Activated naive CD4-positive, alpha-beta T cell treated with anti-CD3 and anti-CD28 coated beads, Interleukin-2, amount 10 ng/mL, durations not matched to agents 7 days and 5 days (primary cell): ENCODE measurements at regions not wholly inside any gene's neighbourhood (a gene's known extent, or its start where the extent isn't known, plus 50 kb on each side); places are given as distances from the start of the nearest gene placed in this dataset.

Source experiments
- CTCF ChIA-PET: fragments of 350-600 bp; sonication (Branson Sonifier 250); formaldehyde crosslinking; loops from one replicate; lab custom pipeline; 2021; ENCODE audit warnings: antibody characterized with exemption; lab: Charles Lee
- DNase-seq: peaks from one replicate; pipeline ENCODE4 v3.0.0-alpha.2; 2020
- H3K27ac Mint-ChIP-seq: one replicate; pipeline ENCODE4 v1.8.0; 2021; ENCODE audit warnings: mild to moderate bottlenecking, moderate library complexity, mixed read lengths
- H3K27me3 Mint-ChIP-seq: one replicate; pipeline ENCODE4 v1.8.0; 2021; ENCODE audit warnings: mild to moderate bottlenecking, mixed read lengths
- H3K36me3 Mint-ChIP-seq: one replicate; pipeline ENCODE4 v1.8.0; 2021; ENCODE audit warnings: mixed read lengths
- H3K4me1 Mint-ChIP-seq: one replicate; pipeline ENCODE4 v1.8.0; 2021; ENCODE audit warnings: mixed read lengths
- H3K4me3 Mint-ChIP-seq: one replicate; pipeline ENCODE4 v1.8.0; 2021; ENCODE audit warnings: mild to moderate bottlenecking, moderate library complexity, mixed read lengths
- H3K9me3 Mint-ChIP-seq: one replicate; pipeline ENCODE4 v1.8.0; 2021; ENCODE audit warnings: mixed read lengths

GRCh38 chr19:34837262-34837661 is 64.2 kb upstream of the ZNF599 start:
- H3K27me3 Mint-ChIP-seq = peaks cover 24% of the 10 kb centered on the region
- no peak for DNase-seq
- H3K27ac Mint-ChIP-seq = no peak overlapping the region
- H3K4me1 Mint-ChIP-seq = peaks cover 6% of the 10 kb centered on the region
- H3K9me3 Mint-ChIP-seq = peaks cover 3% of the 10 kb centered on the region
- H3K36me3 Mint-ChIP-seq = no peaks in the 10 kb centered on the region
- CTCF ChIA-PET = no interaction called here
- no peak overlapping the region for H3K4me3 Mint-ChIP-seq

- H3K27ac Mint-ChIP-seq = no peak overlapping the region
- H3K9me3 Mint-ChIP-seq = peaks cover 3% of the 10 kb centered on the region
- CTCF ChIA-PET = no interaction called here
- H3K4me1 Mint-ChIP-seq = peaks cover 6% of the 10 kb centered on the region
- DNase-seq = no peak
- no peak overlapping the region for H3K4me3 Mint-ChIP-seq
- peaks cover 24% of the 10 kb centered on the region for H3K27me3 Mint-ChIP-seq
- H3K36me3 Mint-ChIP-seq = no peaks in the 10 kb centered on the region
Measured at GRCh38 chr19:34835631-34836351, 62.8 kb upstream of the ZNF599 start.

- DNase-seq = no peak
- Mint-ChIP-seq H3K36me3 (no peaks in the 10 kb centered on the region), H3K27ac (no peak overlapping the region), H3K4me1 (peaks cover 6% of the 10 kb centered on the region), H3K27me3 (peaks cover 24% of the 10 kb centered on the region), H3K9me3 (peaks cover 3% of the 10 kb centered on the region), H3K4me3 (no peak overlapping the region)
- CTCF ChIA-PET = no interaction called here
Measured at GRCh38 chr19:34834472-34835061, 61.6 kb upstream of the ZNF599 start.

- Mint-ChIP-seq H3K36me3 (no peaks in the 10 kb centered on the region), H3K27me3 (peaks cover 5% of the 10 kb centered on the region), H3K4me1 (no peaks in the 10 kb centered on the region), H3K4me3 (no peak overlapping the region), H3K9me3 (peaks cover 3% of the 10 kb centered on the region), H3K27ac (no peak overlapping the region)
- CTCF ChIA-PET = no interaction called here
- DNase-seq = no peak
Measured at GRCh38 chr19:34832581-34833112, 59.6 kb upstream of the ZNF599 start.

GRCh38 chr19:34831714-34832113 is 58.7 kb upstream of the ZNF599 start:
- no peak overlapping the region for H3K4me3 Mint-ChIP-seq
- no peak overlapping the region for H3K27ac Mint-ChIP-seq
- H3K27me3 Mint-ChIP-seq = no peaks in the 10 kb centered on the region
- H3K36me3 Mint-ChIP-seq = no peaks in the 10 kb centered on the region
- no peak for DNase-seq
- peaks cover 3% of the 10 kb centered on the region for H3K9me3 Mint-ChIP-seq
- CTCF ChIA-PET = no interaction called here
- no peaks in the 10 kb centered on the region for H3K4me1 Mint-ChIP-seq

GRCh38 chr19:34828156-34828555 is 55.1 kb upstream of the ZNF599 start:
- Mint-ChIP-seq H3K36me3 (no peaks in the 10 kb centered on the region), H3K4me3 (no peak overlapping the region), H3K4me1 (no peaks in the 10 kb centered on the region), H3K27ac (no peak overlapping the region), H3K27me3 (no peaks in the 10 kb centered on the region), H3K9me3 (peaks cover 4% of the 10 kb centered on the region)
- CTCF ChIA-PET = no interaction called here
- DNase-seq = no peak

GRCh38 chr19:34825212-34825611 is 52.2 kb upstream of the ZNF599 start:
- CTCF ChIA-PET = no interaction called here
- no peak overlapping the region for H3K4me3 Mint-ChIP-seq
- no peaks in the 10 kb centered on the region for H3K27me3 Mint-ChIP-seq
- H3K9me3 Mint-ChIP-seq = peaks cover 1% of the 10 kb centered on the region
- H3K4me1 Mint-ChIP-seq = no peaks in the 10 kb centered on the region
- H3K27ac Mint-ChIP-seq = no peak overlapping the region
- no peaks in the 10 kb centered on the region for H3K36me3 Mint-ChIP-seq
- no peak for DNase-seq

- Mint-ChIP-seq H3K27me3 (no peaks in the 10 kb centered on the region), H3K27ac (no peak overlapping the region), H3K36me3 (no peaks in the 10 kb centered on the region), H3K4me3 (no peak overlapping the region), H3K4me1 (no peaks in the 10 kb centered on the region), H3K9me3 (peaks cover 1% of the 10 kb centered on the region)
- no peak for DNase-seq
- CTCF ChIA-PET = no interaction called here
Measured at GRCh38 chr19:34824686-34825085, 51.7 kb upstream of the ZNF599 start.
